Stimulated activated naive CD8-positive, alpha-beta T cell treated with anti-CD3 and anti-CD28 coated beads, Interleukin-15, Interleukin-2, amounts not matched to agents 100 U/mL and 50 U/mL, for 24 hours (primary cell): ENCODE measurements at regions not wholly inside any gene's neighbourhood (a gene's known extent, or its start where the extent isn't known, plus 50 kb on each side); places are given as distances from the start of the nearest gene placed in this dataset.
"Not testable (repeated sequence)": the region's sequence is repeated elsewhere in the genome, so short reads cannot be mapped to it uniquely, and the experiment has no call there.

ENCODE experiments used
- ATAC-seq: fragments of 150-1000 bp; cut with Tn5 transposase; one replicate; pipeline ENCODE4 v1.10.0; 2021
- DNase-seq: peaks from one replicate; pipeline ENCODE4 v3.0.0; 2021

DNA sequence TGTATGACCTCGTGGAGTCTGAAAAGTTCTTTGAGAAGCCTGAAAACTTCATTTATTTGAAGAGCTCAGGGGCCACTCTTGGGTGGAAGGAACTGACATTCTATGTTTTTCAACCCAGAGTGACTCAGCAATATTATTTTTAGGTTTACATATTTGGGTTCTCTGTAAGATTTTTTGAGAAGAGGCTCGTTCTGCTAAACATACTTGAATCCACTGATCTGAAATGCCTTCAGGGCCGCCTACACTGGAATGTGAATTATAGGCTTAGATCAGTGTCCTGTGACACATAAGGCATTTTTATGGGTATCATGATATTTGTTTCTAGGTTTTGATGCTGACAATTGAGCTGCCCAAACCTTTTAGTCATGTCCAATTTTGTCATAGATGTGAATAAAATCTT is 86.2 kb downstream of the PSAT1 start:
- ATAC-seq (no peak), DNase-seq (no peak)

GRCh38 chr9:78386348-78386747 is 89.4 kb downstream of the PSAT1 start:
- no peak for DNase-seq
- no peak for ATAC-seq

DNA sequence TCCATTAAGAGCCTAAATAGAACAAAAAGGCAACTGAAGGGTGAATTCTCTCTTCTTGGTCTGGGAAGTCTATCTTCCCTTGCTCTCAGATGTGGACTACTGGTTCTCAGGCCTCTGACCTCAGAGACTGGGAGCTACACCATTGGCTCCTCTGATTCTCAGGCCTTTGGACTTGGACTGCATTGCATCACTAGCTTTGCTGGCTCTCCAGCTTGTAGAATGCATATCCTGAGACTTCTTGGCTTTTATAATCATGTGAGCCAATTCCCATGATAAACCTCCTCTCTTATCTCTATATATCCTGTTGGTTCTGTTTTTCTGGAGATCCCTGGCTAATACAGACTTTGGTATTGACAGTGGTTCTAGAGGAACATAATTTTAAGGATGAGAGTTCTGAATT is 89.8 kb downstream of the PSAT1 start:
- DNase-seq (no peak), ATAC-seq (no peak)

- ATAC-seq (no peak), DNase-seq (no peak)
These were observed 96.4 kb downstream of the PSAT1 start for GRCh38 chr9:78393340-78393739.

- no peak for ATAC-seq
These were observed 97.0 kb downstream of the PSAT1 start for GRCh38 chr9:78393932-78394331.

DNA sequence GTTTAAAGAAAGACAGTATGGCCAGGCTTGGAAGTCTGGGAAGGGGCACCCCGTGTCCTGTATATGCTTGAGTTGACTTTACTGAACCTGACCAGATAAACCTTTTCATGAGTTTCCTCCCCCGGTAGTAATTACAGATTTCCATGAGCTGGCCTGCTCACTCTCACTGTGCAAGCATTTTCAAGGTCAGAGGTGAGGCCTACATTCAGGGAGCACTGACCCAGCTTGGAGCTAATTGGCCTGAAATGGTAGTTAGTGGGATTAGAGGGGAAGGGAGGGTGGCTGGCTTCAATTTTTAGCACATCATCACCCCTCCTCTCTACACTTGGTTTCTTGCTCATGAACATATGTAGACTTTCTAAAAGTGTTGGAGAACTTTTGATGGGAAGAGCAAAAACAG is 99.2 kb downstream of the PSAT1 start:
- ATAC-seq (no peak), DNase-seq (no peak)

More at GRCh38 chr9:78393932-78394331, 97.0 kb downstream of the PSAT1 start:
- DNase-seq, result no peak

GRCh38 chr9:78397045-78397444 is 100.1 kb downstream of the PSAT1 start:
- no peak for ATAC-seq
- no peak for DNase-seq

- ATAC-seq (no peak), DNase-seq (no peak)
These were observed 100.5 kb downstream of the PSAT1 start for GRCh38 chr9:78397454-78397853.

DNA sequence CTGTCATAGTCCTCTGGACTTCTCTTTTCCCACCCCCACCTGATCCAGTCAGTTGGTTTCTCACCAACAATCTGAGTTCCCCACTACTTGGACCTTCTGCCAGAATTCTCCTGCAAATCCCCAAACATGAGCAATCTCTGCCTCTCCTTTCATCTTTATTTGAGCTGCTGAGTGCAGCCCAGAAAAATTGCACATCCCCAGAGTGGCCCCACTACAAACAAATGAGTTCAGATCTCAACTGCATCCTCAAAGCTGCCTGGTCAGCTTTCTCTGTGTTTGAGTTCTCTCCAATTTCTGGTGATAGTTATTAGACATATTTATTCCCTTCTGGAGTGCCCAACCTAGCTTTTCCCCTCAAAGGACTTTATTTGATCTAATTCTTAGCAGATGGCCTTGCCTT is 102.2 kb downstream of the PSAT1 start:
- DNase-seq, result no peak

GRCh38 chr9:78400496-78400895 is 103.6 kb downstream of the PSAT1 start:
- ATAC-seq (no peak), DNase-seq (no peak)

More for the DNA sequence above, 102.2 kb downstream of the PSAT1 start:
- ATAC-seq, result no peak

GRCh38 chr9:78405461-78405860 is 108.5 kb downstream of the PSAT1 start:
- DNase-seq (no peak), ATAC-seq (no peak)

DNA sequence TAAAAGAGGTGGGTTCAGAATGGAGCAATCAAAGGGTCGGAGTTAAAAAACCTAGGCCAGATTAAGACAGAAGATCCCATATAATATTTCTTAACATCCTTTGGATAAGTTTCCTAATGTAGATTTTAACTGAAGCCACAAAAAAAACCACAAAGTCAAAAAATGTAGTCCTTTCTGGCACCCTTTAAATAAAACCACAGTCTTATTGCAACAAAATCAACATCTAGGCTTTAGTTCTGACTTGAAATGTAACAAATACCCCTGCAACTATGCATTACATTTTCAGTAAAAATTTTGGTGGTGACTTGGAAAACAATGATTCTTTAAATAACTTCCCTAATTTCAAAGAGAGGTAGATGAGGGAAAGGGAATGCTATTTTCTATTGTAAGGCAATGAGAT is 109.2 kb downstream of the PSAT1 start:
- DNase-seq, result no peak
- ATAC-seq, result no peak

DNA sequence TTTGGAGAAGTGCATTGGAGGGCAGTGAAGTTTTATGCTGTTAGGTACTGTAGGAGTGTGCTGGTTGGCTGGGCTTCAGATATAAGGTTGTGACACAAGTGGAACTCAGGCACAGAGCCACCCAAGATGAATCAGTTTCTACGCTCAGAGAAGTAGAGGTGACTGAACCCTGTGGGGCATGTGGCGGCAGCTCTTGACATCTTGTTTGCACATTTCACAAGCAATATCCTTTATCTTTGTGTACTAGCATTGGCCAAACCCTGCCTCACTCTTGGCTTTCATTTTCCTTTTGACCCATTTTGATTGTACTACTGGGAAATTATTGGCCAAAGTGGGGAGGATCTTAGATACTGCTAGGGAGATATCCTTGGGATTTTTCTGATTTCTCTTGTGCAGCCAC is 110.0 kb downstream of the PSAT1 start:
- DNase-seq, result no peak
- ATAC-seq, result no peak

DNA sequence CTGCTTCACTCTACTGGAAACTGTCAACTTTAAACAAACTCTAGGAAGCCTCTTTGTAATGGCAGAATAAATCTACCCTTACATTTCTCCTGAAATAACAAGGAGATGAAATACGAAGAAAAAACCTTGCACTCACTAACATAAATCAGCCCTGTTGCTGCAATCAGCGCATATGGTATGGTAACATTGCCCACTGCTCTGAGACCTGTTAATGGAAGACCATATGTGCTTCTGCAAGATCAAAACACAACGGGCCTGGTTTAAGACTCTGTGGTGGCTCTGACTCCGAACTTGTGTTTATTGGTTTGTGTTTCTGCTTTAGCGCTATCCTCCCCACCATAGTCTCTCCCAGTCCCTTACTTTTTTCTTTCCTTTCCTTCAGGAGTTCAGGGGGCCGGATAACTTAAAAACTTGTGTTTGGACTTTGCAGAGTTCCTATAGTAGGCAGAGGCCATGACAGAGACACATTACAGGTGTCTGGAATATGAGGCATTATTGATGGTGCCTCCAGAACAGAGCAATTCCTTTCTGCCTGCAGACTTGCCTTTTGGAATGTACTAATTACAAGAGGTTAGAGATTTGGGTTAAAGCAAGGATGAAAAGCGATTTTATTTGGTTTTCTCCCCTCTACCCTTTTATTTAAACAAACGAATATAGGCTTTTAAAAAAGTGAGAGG is 110.8 kb downstream of the PSAT1 start:
- no peak for ATAC-seq

GRCh38 chr9:78408388-78408787 is 111.5 kb downstream of the PSAT1 start:
- no peak for ATAC-seq
- no peak for DNase-seq

More for the DNA sequence above, 110.8 kb downstream of the PSAT1 start:
- no peak for DNase-seq

- DNase-seq, ATAC-seq: not testable (repeated sequence)
These were observed 113.1 kb downstream of the PSAT1 start for GRCh38 chr9:78409928-78410510.

- ATAC-seq (no peak), DNase-seq (no peak)
These were observed 125.4 kb downstream of the PSAT1 start for GRCh38 chr9:78422309-78422708.

GRCh38 chr9:78424299-78424698 is 127.4 kb downstream of the PSAT1 start:
- no peak for DNase-seq
- no peak for ATAC-seq

GRCh38 chr9:78428640-78429039 is 131.7 kb downstream of the PSAT1 start:
- DNase-seq (no peak), ATAC-seq (no peak)

DNA sequence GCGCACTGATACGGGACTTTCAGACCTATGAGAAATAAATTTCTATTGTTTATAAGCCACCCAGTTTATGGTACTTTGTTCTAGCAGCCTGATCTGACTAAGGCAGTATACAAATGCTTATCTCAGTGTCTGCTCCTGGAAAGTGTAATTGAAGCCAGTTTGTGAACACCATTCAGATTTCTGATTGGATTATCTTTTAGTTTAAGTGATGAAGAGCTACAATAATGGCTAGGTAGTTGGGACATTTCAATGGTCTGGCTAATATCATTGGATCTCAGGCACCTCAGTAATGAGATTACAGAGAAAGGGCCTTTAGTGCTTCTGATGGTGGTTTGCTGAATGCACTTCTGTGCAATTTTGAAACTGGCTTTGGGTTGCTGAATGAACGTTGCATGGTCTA is 133.5 kb downstream of the PSAT1 start:
- DNase-seq (no peak), ATAC-seq (no peak)

GRCh38 chr9:78431039-78431438 is 134.1 kb downstream of the PSAT1 start:
- DNase-seq, ATAC-seq: not testable (repeated sequence)

DNA sequence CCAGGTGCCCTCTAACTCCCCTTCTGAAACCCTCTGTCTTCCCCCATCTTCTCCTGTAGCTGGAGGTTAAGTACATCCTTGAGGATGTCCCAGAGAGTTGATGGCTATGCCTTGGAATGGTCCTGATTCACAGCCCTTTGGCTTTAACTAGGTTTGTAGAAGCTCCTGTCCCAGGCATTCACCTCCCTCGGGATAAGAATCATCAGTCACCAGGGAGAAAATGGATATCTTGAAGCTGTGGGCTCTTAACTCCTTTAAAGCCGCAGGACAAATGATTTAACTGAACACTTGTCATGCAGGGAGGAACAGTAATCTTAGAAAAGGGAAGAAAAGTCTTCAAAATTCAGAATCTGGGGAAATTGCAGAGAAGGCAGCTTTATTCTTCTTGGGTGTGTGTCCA is 139.9 kb downstream of the PSAT1 start:
- ATAC-seq, result no peak
- DNase-seq, result no peak

DNA sequence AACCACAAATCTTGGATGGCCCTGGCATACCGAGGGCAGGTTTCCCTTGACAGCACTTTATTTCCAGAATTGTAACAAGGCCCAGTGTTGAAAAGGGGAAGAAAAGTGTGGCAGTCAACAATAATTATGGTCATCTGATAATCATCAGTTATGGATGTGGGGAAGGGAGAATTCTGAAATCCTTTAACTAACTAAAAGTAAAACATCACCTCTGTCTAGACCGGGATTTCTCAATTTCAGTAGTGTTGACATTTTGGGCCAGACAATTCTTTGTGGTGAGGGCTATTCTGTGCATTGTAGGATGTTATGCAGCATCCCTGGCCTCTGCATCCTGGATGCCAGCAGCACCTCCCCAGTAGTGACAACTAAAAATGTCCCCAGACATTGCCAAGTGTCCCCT is 140.4 kb downstream of the PSAT1 start:
- DNase-seq (no peak), ATAC-seq (no peak)

DNA sequence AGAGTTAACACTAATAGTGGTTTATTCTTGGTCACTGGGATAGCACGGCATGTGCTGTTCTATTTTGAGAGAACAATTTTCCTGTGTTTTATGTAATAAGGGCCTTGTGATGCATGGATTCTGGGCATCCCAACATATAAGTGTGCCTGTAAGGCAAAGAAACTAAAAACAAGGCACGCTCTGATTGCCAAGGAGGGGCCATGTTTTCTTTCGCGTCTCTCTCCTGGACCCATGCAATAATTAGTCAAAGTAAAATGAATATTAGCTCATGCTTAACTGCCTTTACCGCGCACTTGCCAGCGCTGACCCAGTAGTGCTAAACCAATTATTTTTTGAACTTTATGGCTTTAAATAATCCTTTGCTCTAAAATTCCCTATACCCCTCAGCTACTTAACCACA is 140.9 kb downstream of the PSAT1 start:
- DNase-seq (no peak), ATAC-seq (no peak)
